Epithelial cell of prostate (primary cell): ENCODE measurements at regions not wholly inside any gene's neighbourhood (a gene's known extent, or its start where the extent isn't known, plus 50 kb on each side); places are given as distances from the start of the nearest gene placed in this dataset.
"Not testable (repeated sequence)": the region's sequence is repeated elsewhere in the genome, so short reads cannot be mapped to it uniquely, and the experiment has no call there.

Experiments
- DNase-seq: peaks from one replicate; pipeline ENCODE4 v3.0.0-alpha.2; 2011; ENCODE audit warnings: low read depth, low spot score
- H3K27ac ChIP-seq: fragments of 450-650 bp; 2 replicates; pipeline ENCODE4 v1.5.1; 2017; ENCODE audit warnings: mild to moderate bottlenecking

GRCh38 chr10:36581237-36581636 is 544.2 kb upstream of the ANKRD30A start:
- no peak for DNase-seq
- no peak overlapping the region for H3K27ac ChIP-seq

DNA sequence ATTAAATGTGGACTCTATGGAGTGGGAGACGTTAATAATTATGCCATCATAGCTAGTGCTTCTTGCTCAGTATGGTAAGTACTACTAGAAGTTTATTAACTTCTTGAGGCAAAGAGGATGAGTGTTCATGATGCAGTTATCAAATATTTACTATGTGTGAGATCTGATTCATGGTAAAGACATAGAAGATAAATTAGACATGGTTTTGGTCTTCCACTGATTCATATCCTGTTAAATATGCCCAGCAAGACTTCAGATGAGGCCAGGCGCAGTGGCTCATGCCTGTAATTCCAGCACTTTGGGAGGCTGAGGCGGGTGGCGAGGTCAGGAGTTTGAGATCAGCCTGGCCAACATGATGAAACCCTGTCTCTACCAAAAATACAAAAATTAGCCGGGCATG is 547.1 kb upstream of the ANKRD30A start:
- peak overlapping the region; percentile 81 for H3K27ac ChIP-seq

DNA sequence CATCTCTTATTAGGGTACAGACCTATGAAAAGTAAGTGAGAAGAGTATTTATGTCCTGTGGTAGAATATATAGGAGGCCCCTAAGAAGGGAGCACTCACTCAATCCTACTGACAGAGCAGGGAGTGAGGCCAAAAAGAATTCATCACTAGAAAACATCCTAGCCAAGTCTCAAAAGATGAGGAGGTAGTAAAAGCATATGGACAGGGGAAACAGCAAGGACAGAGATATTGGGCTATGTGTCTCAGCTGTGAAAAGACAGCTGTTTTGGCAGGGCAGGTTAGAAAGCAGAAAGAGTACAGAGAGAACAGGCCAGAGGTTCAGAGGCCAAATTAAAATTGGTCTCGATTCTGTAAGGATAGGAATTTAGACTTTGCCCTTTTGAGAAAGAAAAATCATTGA is 548.3 kb upstream of the ANKRD30A start:
- DNase-seq = no peak
- H3K27ac ChIP-seq = no peak overlapping the region

More for the DNA sequence above, 547.1 kb upstream of the ANKRD30A start:
- peak; percentile 0 for DNase-seq

DNA sequence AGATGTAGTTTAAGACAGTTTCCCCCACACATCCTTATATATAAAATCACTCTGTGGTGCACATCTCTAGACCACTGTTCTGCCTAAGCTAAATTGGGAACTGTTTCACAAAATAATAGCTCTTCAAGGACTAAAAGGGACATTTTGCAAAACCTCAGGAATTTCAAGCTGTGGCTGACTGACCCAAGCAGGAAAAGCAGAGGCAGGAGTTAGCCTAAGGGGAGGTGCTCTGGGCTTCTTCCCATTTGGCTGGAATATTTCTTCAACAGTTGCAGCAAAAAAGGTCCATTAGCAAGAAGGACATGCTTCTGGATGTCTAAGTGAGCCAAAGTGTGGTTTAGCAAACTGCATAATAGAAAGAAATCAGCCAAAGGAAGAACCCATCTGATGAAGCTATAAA is 551.2 kb upstream of the ANKRD30A start:
- H3K27ac ChIP-seq = no peak overlapping the region
- no peak for DNase-seq

DNA sequence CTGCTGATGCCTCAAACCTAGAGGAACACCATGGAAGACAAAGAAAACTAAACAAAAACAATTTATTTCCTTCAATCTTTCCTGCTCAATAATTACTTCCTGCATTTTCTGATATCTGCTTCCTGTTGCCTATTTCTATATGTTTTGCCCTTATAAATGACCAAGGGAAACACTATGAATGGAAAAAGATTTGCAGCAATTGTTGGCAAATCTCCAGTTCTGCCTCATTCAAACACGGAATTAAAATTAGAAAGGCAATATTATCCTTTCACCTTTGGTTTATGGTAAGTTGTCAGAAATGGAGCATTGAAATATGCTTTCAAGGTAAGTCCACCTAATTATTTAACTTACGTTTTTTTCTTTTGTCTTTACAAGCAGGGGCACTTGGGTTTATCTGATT is 552.2 kb upstream of the ANKRD30A start:
- no peak for DNase-seq
- H3K27ac ChIP-seq = no peak overlapping the region

DNA sequence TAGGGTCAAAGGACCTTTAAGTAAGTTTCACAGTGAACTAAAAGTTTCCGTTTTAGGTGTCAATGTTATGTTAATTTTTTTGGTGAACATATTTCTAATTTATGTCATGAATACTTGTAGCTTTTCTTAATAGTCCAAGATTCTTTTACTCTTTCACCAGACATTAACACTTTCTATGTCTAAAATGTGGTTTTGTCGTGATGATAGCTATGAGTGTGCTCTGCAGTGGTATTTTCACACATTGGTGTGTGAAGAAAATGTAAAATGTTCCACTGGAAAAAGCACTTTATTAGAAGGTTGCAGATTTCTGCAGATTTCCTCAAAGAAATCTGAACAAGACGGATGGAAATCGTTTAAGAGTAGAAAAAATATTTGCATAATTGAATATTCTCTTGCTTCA is 561.0 kb upstream of the ANKRD30A start:
- H3K27ac ChIP-seq = no peak overlapping the region
- DNase-seq = no peak

GRCh38 chr10:36559412-36560400 is 565.7 kb upstream of the ANKRD30A start:
- no peak overlapping the region for H3K27ac ChIP-seq
- DNase-seq = no peak

- H3K27ac ChIP-seq = no peak overlapping the region
- DNase-seq = no peak
Measured at GRCh38 chr10:36556468-36556867, 568.9 kb upstream of the ANKRD30A start.

DNA sequence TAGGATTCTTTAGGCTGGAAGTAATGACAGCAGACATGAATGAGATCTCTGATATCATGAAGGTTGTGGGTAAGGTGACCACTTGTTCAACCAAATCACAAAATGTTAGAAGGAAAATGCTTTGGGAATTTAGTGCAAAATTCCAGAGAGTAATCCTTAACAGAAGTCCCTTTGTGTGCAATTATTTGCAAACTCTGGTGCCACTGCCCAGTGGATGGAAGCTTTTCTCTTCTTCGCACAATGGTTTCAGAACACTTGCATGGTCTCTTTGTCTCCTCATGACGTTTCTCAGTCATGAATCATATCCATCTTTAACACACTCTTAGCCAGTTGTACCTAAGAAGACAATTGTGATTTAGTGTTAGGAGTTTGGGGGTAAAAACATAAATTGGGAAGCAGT is 570.4 kb upstream of the ANKRD30A start:
- DNase-seq = no peak
- no peak overlapping the region for H3K27ac ChIP-seq

GRCh38 chr10:36547965-36548364 is 577.4 kb upstream of the ANKRD30A start:
- H3K27ac ChIP-seq = no peak overlapping the region
- DNase-seq = no peak

GRCh38 chr10:36542493-36542892 is 582.9 kb upstream of the ANKRD30A start:
- DNase-seq = no peak

DNA sequence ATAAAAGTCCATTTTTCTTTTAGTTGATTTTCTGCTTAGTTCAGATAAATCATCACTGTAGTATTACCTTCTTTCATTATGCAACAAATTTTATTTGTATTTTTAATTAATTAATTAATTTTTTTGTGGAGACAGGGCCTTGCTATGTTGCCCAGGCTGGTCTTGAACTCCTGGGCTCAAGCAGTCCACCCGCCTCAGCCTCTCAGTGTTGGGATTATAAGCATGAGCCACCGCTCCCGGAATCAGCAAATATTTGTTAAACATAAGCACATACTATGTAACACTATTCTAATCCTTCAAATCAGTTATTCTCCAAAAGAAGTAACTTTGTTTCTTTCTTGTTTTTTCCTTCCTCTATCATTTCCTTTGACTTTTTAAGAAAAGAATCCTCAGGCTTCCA is 584.8 kb upstream of the ANKRD30A start:
- no peak for DNase-seq
- H3K27ac ChIP-seq = no peak overlapping the region

More at GRCh38 chr10:36542493-36542892, 582.9 kb upstream of the ANKRD30A start:
- H3K27ac ChIP-seq = no peak overlapping the region

GRCh38 chr10:36538953-36539586 is 586.3 kb upstream of the ANKRD30A start:
- DNase-seq = no peak
- H3K27ac ChIP-seq = peak overlapping the region; percentile 80

DNA sequence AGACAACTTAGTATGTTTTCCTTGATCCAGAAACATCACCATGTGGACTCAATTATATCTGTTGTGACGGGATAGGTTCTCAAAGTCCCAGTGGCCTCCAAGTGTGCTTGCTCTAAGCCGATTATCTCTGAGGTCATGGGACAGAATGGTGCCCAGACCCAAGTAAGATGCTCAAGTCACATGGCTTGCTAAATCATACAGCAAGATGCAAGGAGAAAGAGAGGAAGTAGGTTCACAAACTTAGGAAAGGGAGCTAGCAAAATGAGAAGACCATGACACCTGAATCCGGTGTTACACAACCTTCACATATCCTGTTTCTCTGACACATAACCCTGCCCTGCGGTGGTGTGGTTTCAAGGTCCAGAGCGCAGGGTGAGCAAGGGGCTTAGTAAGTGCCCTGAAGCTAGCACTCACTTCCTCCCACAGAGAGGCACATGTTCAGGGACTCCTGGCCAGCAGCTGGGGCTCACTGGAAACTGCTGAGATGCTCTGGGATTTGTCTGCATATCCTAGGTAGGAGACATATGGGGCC is 590.9 kb upstream of the ANKRD30A start:
- H3K27ac ChIP-seq = peak overlapping the region; percentile 82
- peak; percentile 43 for DNase-seq

GRCh38 chr10:36533861-36534260 is 591.5 kb upstream of the ANKRD30A start:
- H3K27ac ChIP-seq = peak overlapping the region; percentile 82

DNA sequence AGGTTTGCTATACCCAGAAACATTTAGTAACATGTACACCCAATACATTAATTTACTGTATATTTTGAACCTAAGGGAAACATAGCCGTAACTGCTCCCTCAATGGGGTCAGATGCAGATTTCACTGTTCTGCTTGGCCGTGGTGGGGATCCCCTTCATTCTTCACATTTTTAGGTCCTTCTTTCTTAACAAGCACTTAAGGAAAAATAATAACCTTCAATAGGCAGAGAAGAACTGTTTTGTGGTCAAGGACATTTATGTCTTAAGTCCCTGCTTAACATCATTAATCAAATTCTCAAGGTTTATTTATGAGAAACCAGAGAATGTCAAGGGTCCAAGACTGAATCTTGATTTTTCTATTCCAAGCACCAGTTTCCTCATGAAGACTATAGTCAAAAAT is 592.1 kb upstream of the ANKRD30A start:
- no peak for DNase-seq
- H3K27ac ChIP-seq = peak overlapping the region; percentile 82

More at GRCh38 chr10:36533861-36534260, 591.5 kb upstream of the ANKRD30A start:
- DNase-seq = no peak

DNA sequence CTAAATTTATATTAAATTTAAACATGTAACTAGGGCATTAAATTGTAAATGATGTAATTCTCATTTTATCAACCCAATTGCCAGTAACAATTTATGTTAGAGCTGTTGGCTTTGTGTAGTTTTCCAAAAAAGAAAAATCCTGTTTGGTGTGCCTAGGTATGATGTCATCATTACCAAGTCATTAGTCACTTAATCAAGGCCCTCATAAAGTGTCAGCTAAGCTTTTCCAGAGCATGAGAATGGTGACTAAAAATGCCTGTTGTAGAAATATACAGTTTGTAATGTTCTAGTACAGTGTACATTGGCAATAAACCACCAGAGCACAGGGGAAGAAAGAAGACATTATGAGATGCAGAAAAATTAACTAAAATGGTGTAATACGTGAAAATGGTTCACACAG is 593.8 kb upstream of the ANKRD30A start:
- H3K27ac ChIP-seq = peak overlapping the region; percentile 69
- DNase-seq = no peak

GRCh38 chr10:36526033-36526432 is 599.4 kb upstream of the ANKRD30A start:
- H3K27ac ChIP-seq = no peak overlapping the region
- DNase-seq = no peak

GRCh38 chr10:36524126-36524525 is 601.3 kb upstream of the ANKRD30A start:
- not testable (repeated sequence) for H3K27ac ChIP-seq, DNase-seq

- no peak for DNase-seq
- H3K27ac ChIP-seq = no peak overlapping the region
Measured at GRCh38 chr10:36519909-36520308, 605.5 kb upstream of the ANKRD30A start.

- H3K27ac ChIP-seq = no peak overlapping the region
- DNase-seq = no peak
Measured at GRCh38 chr10:36516281-36516680, 609.1 kb upstream of the ANKRD30A start.
